Esophagus muscularis mucosa (tissue), 4 donors: ENCODE measurements at regions not wholly inside any gene's neighbourhood (a gene's known extent, or its start where the extent isn't known, plus 50 kb on each side); places are given as distances from the start of the nearest gene placed in this dataset.
"Not testable (repeated sequence)": the region's sequence is repeated elsewhere in the genome, so short reads cannot be mapped to it uniquely, and the experiment has no call there.

Experiments
- DNase-seq: peaks from one replicate; pipeline ENCODE4 v3.0.0-alpha.2; 2017; ENCODE audit errors: extremely low spot score
- H3K27ac ChIP-seq, 4 donors: fragments of 200-600 bp; sonication (generic); replicated peaks in 1 of 4; 1 replicate in 3 of 4; 2 replicates in 1 of 4; pipeline ENCODE4 v1.5.1; 2016 to 2019; ENCODE audit warnings: mild to moderate bottlenecking in 1 of 4
- H3K27me3 ChIP-seq, 4 donors: fragments of 200-600 bp; sonication (generic); one replicate each; pipeline versions ENCODE4 v1.5.1 to v1.6.0; 2016 to 2019
- H3K36me3 ChIP-seq, 4 donors: fragments of 200-600 bp; sonication (generic); one replicate each; pipeline ENCODE4 v1.5.1; 2016 to 2019
- H3K4me1 ChIP-seq, 4 donors: fragments of 200-600 bp; sonication (generic); one replicate each; pipeline ENCODE4 v1.5.1; 2016 to 2019
- H3K4me3 ChIP-seq, 4 donors: fragments of 200-600 bp; sonication (generic); 1 replicate in 2 of 4; 2 replicates in 2 of 4; pipeline ENCODE4 v1.5.1; 2016 to 2019; ENCODE audit warnings: mild to moderate bottlenecking in 4 of 4, moderate library complexity in 1 of 4
- H3K9me3 ChIP-seq, 4 donors: fragments of 200-600 bp; sonication (generic); 1 replicate in 3 of 4; 2 replicates in 1 of 4; pipeline ENCODE4 v1.5.1; 2016 to 2019
- CTCF ChIP-seq, 3 experiments: fragments of 200-600 bp in 2 of 3; fragments of 450-650 bp in 1 of 3; sonication (generic) in 2 of 3; IDR thresholded peaks; one replicate each; pipeline ENCODE4 v1.5.1; 2017 to 2019; ENCODE audit warnings: antibody characterized with exemption in 3 of 3, mild to moderate bottlenecking in 2 of 3, moderate library complexity in 1 of 3
- EP300 ChIP-seq: sonication (generic); formaldehyde crosslinking; IDR thresholded peaks from one replicate; pipeline ENCODE4 v1.6.1; 2017; ENCODE audit warnings: antibody characterized with exemption
- POLR2A ChIP-seq: fragments of 450-650 bp; IDR thresholded peaks from one replicate; pipeline ENCODE4 v1.6.1; 2017; ENCODE audit warnings: antibody characterized with exemption, moderate library complexity, mild to moderate bottlenecking, low read depth
- POLR2AphosphoS5 ChIP-seq, 2 donors: sonication (generic); formaldehyde crosslinking; IDR thresholded peaks; one replicate each; pipeline ENCODE4 v1.6.1; 2017; ENCODE audit warnings: antibody characterized with exemption in 2 of 2
- WGBS: methylation state at CpG from one replicate; pipeline ENCODE4 v1.1.5; 2018; 5-methylcytosine and 5-hydroxymethylcytosine counted together
- intact Hi-C: fragments of 100-400 bp; cut with DNase I; formaldehyde crosslinking; loops from one replicate; pipeline ENCODE4 v1.15.1; 2023

- no peaks in the 10 kb centered on the region for H3K27me3 ChIP-seq
- H3K4me3 ChIP-seq, result no peak overlapping the region
- H3K9me3 ChIP-seq, result peaks cover 0 to 14% (median 9%) of the 10 kb centered on the region in 4 donors
- no peak for DNase-seq
- no peak for TF ChIP-seq POLR2AphosphoS5 (IDR thresholded peaks at IDR 0.05)
- TF ChIP-seq POLR2A, result no peak
- no peak for TF ChIP-seq EP300
- no peaks in the 10 kb centered on the region for H3K36me3 ChIP-seq
- 84% methylated on average over 3 of the region's 3 CpGs for WGBS
- H3K4me1 ChIP-seq, result no peaks in the 10 kb centered on the region
- H3K27ac ChIP-seq, result no peak overlapping the region
- intact Hi-C loops, result no loop called here
These were observed 592.7 kb upstream of the SEMA6D start for GRCh38 chr15:47124430-47125102.

DNA sequence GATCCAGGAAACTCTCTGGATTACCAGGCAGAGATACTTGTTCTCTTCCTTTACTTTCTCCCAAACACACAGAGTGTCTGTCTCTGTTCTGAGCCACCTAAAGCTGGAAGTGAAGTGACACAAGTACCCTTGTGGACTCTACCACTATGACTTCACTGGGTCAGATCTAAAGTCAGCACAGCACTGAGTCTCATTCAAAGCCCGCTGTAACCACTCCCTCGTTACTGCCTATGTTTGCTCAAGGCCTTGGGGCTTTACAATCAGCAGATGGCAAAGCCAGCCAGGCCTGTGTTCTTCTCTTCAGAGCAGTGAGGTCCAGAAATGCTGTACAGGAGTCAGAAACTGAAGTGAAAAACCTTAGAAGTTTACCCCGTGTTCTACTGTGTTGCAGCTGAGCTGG is 588.3 kb upstream of the SEMA6D start:
- H3K27me3 ChIP-seq, result no peaks in the 10 kb centered on the region
- no peak for TF ChIP-seq CTCF (IDR thresholded peaks at IDR 0.05)
- no peak for TF ChIP-seq POLR2A
- TF ChIP-seq POLR2AphosphoS5 (IDR thresholded peaks at IDR 0.05), result no peak
- TF ChIP-seq EP300, result no peak
- no peaks in the 10 kb centered on the region for H3K4me1 ChIP-seq
- 86% methylated on average over 3 of the region's 3 CpGs for WGBS
- H3K27ac ChIP-seq, result no peak overlapping the region
- no peaks in the 10 kb centered on the region for H3K36me3 ChIP-seq
- H3K9me3 ChIP-seq, result peaks cover 0 to 8% (median 0%) of the 10 kb centered on the region in 4 donors
- no peak for DNase-seq
- intact Hi-C loops, result no loop called here
- H3K4me3 ChIP-seq, result no peak overlapping the region

DNA sequence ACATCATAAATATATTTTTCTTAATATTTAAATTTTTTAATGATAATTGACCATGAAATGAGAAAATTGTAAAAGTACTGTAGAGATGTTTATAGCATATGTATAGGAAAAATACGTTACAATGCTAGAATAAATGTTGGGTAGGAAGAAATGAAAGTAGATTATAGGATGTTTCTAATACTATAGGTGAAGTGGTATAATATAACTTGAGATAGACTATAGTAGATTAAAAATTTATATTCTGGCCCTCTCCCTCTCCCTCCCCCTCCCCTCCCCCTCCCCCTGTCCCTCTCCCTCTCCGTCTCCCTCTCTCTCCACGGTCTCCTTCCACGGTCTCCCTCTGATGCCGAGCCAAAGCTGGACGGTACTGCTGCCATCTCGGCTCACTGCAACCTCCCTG is 585.9 kb upstream of the SEMA6D start:
- H3K27ac ChIP-seq, H3K9me3 ChIP-seq, H3K4me1 ChIP-seq, H3K4me3 ChIP-seq, H3K36me3 ChIP-seq, DNase-seq, intact Hi-C loops, H3K27me3 ChIP-seq: not testable (repeated sequence)
- WGBS, result 98% methylated on average over 6 of the region's 7 CpGs

GRCh38 chr15:47135267-47135666 is 582.0 kb upstream of the SEMA6D start:
- Histone ChIP-seq H3K27ac (no peak overlapping the region), H3K36me3 (no peaks in the 10 kb centered on the region), H3K4me1 (no peaks in the 10 kb centered on the region), H3K27me3 (no peaks in the 10 kb centered on the region), H3K9me3 (no peaks in the 10 kb centered on the region), H3K4me3 (no peak overlapping the region)
- TF ChIP-seq CTCF (IDR thresholded peaks at IDR 0.05) (no peak), EP300 (no peak), POLR2AphosphoS5 (IDR thresholded peaks at IDR 0.05) (no peak), POLR2A (no peak)
- WGBS, result 64% methylated on average over 2 of the region's 2 CpGs
- no peak for DNase-seq
- intact Hi-C loops, result no loop called here

DNA sequence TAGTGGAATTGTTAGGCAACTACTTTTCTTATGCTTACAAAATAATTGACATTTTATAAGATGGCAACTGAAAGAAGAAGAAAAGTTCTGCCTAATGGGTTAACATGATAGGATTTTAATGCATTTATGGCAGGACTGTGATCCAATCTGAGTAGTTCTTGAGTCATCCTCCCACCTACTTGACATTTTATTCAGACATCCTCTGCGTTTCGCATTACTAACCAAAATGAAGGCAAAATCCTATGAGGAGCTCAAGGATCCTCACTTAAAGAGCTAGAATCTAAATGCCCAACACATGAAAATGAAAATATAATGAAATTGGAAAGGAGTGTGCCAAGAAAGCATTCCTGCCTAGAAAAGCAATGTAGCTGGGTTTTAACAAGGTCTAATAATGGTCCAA is 581.1 kb upstream of the SEMA6D start:
- intact Hi-C loops, result no loop called here
- WGBS, result 75% methylated on average over 2 of the region's 2 CpGs
- Histone ChIP-seq H3K27ac (no peak overlapping the region), H3K4me3 (no peak overlapping the region), H3K9me3 (no peaks in the 10 kb centered on the region), H3K4me1 (no peaks in the 10 kb centered on the region), H3K27me3 (no peaks in the 10 kb centered on the region), H3K36me3 (no peaks in the 10 kb centered on the region)
- no peak for DNase-seq
- TF ChIP-seq POLR2AphosphoS5 (IDR thresholded peaks at IDR 0.05) (no peak), CTCF (IDR thresholded peaks at IDR 0.05) (no peak), EP300 (no peak), POLR2A (no peak)

GRCh38 chr15:47139965-47140364 is 577.3 kb upstream of the SEMA6D start:
- WGBS, result 59% methylated on average over 2 of the region's 2 CpGs
- no peaks in the 10 kb centered on the region for H3K9me3 ChIP-seq
- no peak for DNase-seq
- intact Hi-C loops, result no loop called here
- no peaks in the 10 kb centered on the region for H3K36me3 ChIP-seq
- no peak overlapping the region for H3K4me3 ChIP-seq
- no peak for TF ChIP-seq EP300
- TF ChIP-seq POLR2AphosphoS5 (IDR thresholded peaks at IDR 0.05), result no peak
- TF ChIP-seq POLR2A, result no peak
- no peak for TF ChIP-seq CTCF (IDR thresholded peaks at IDR 0.05)
- H3K4me1 ChIP-seq, result no peaks in the 10 kb centered on the region
- H3K27ac ChIP-seq, result no peak overlapping the region
- H3K27me3 ChIP-seq, result no peaks in the 10 kb centered on the region
